ENCODE measurements at regions not wholly inside any gene's neighbourhood (a gene's known extent, or its start where the extent isn't known, plus 50 kb on each side); places are given as distances from the start of the nearest gene placed in this dataset.
"Not testable (repeated sequence)": the region's sequence is repeated elsewhere in the genome, so short reads cannot be mapped to it uniquely, and the experiment has no call there.

DNA sequence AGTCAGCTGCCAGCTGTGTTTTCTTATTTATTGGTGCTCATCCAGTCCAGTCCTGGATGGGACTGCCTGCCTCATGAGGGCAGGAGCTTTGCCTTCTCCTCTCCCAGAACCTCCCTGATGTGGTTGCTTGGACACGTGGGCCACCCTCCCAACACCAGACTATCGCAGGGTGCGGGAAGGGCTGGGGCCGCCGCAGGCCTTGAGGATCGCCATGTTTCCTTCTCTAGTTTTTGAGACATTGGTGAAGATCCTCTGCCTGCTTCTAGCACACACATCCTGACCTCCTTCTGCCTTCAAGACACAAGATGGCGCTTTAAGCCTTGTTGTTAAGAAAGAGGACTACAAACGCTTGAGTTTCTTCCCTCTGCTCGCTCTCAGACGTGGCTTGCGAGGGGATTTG, 2937.0 kb downstream of the RPIA start:
- not testable (repeated sequence) for H3K4me1 ChIP-seq (ENCODE audit: control insufficient read depth in 3 of 3, insufficient read depth in 2 of 3, low read depth in 1 of 3, low read length in 2 of 3); H3K9me3 ChIP-seq (ENCODE audit: control insufficient read depth in 2 of 2, insufficient read depth in 1 of 2, low read depth in 1 of 2, low read length in 1 of 2); H3K27ac ChIP-seq (ENCODE audit: low read depth in 1 of 3, low read length in 2 of 3); FAIRE-seq; H3K27me3 ChIP-seq (ENCODE audit: control insufficient read depth in 3 of 3, insufficient read depth in 3 of 3, low read length in 3 of 3); H3K36me3 ChIP-seq (ENCODE audit: control insufficient read depth in 3 of 3, insufficient read depth in 2 of 3, low read depth in 1 of 3, low read length in 3 of 3); DNase-seq; H3K4me3 ChIP-seq (ENCODE audit: low read depth in 1 of 3, low read length in 3 of 3)
- 75 to 80% methylated on average over 4 to 6 of the region's 11 CpGs; no CpG with 5 or more reads in 1 of the 3 donors for WGBS, 3 donors

- not testable (repeated sequence) for H3K36me3 ChIP-seq (ENCODE audit: control insufficient read depth in 3 of 3, insufficient read depth in 2 of 3, low read depth in 1 of 3, low read length in 3 of 3); H3K27ac ChIP-seq (ENCODE audit: low read depth in 1 of 3, low read length in 2 of 3); H3K4me1 ChIP-seq (ENCODE audit: control insufficient read depth in 3 of 3, insufficient read depth in 2 of 3, low read depth in 1 of 3, low read length in 2 of 3); H3K27me3 ChIP-seq (ENCODE audit: control insufficient read depth in 3 of 3, insufficient read depth in 3 of 3, low read length in 3 of 3); FAIRE-seq; H3K4me3 ChIP-seq (ENCODE audit: low read depth in 1 of 3, low read length in 3 of 3); H3K9me3 ChIP-seq (ENCODE audit: control insufficient read depth in 2 of 2, insufficient read depth in 1 of 2, low read depth in 1 of 2, low read length in 1 of 2)
- peak; percentile 71 to 79 for DNase-seq
- WGBS, 3 donors, result 11 to 63% (median 18%) methylated on average over 4 to 5 of the region's 17 CpGs
Measured at GRCh38 chr2:91657193-91657592, 2965.7 kb downstream of the RPIA start.

DNA sequence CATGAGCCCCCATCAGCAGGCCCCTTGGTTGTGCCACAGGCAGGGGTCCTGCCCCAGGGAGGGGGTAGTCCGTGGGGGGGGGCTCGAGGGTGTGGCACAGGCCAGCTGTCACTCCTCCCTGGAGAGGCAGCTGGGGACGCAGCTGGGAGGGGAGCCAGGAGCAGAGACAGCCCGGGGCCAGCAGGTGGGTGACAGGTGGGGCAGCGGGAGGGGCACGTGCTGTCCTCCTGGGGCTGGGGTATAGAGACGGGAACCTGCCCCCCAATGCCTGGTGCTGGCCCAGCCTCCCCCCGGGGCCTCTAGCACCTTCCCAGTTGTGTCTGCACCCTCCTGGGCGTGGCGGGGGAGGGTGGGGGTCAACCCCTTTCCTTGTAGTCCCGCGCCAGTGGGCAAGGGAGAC, 2966.9 kb downstream of the RPIA start:
- not testable (repeated sequence) for H3K27me3 ChIP-seq (ENCODE audit: control insufficient read depth in 3 of 3, insufficient read depth in 3 of 3, low read length in 3 of 3); H3K9me3 ChIP-seq (ENCODE audit: control insufficient read depth in 2 of 2, insufficient read depth in 1 of 2, low read depth in 1 of 2, low read length in 1 of 2); H3K4me3 ChIP-seq (ENCODE audit: low read depth in 1 of 3, low read length in 3 of 3); FAIRE-seq; H3K4me1 ChIP-seq (ENCODE audit: control insufficient read depth in 3 of 3, insufficient read depth in 2 of 3, low read depth in 1 of 3, low read length in 2 of 3); H3K36me3 ChIP-seq (ENCODE audit: control insufficient read depth in 3 of 3, insufficient read depth in 2 of 3, low read depth in 1 of 3, low read length in 3 of 3); H3K27ac ChIP-seq (ENCODE audit: low read depth in 1 of 3, low read length in 2 of 3)
- DNase-seq, result peak; percentile 4 to 8
- WGBS, 3 donors, result 29 to 68% (median 33%) methylated on average over 2 to 12 of the region's 12 CpGs

DNA sequence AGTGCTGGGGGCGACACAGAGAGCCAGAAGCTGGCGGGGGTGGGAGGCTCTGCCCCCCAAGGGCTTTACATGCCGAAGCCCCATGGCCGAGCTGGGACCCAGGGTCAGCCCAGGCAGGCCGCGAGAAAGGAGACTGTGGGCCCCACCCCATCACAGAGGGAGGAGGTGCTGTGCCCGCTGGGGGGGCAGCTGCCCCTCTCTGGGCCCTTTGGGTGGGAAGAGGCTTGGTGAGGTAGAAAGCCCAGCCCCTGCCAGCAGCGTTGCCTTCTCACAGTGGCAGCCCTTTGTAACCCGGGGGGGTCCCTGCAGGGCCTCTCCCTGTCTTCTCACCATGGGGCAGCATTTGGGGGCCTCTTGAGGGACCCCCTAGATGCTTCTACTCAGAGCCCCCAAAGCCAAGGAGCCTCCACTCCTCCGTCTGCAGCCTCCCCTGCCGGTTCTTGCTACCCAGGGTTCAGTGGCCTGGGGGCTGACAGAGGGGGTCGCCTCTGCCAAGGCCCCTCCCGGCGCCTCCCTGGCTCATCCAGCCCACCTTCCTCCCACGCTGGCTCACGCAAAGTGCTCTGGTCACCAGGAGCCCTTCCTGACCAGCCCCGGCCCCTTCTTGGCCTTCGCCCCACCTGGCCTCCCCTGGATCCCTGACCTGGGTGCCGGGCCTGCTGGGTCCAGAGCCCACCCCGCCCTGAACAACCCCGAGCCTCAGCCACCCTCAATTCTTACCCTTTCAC, 2967.9 kb downstream of the RPIA start:
- H3K27me3 ChIP-seq (ENCODE audit: control insufficient read depth in 3 of 3, insufficient read depth in 3 of 3, low read length in 3 of 3); FAIRE-seq; H3K27ac ChIP-seq (ENCODE audit: low read depth in 1 of 3, low read length in 2 of 3); DNase-seq; H3K9me3 ChIP-seq (ENCODE audit: control insufficient read depth in 2 of 2, insufficient read depth in 1 of 2, low read depth in 1 of 2, low read length in 1 of 2); H3K4me1 ChIP-seq (ENCODE audit: control insufficient read depth in 3 of 3, insufficient read depth in 2 of 3, low read depth in 1 of 3, low read length in 2 of 3); H3K36me3 ChIP-seq (ENCODE audit: control insufficient read depth in 3 of 3, insufficient read depth in 2 of 3, low read depth in 1 of 3, low read length in 3 of 3): not testable (repeated sequence)
- WGBS, 3 donors, result 14 to 56% (median 29%) methylated on average over 5 to 13 of the region's 21 CpGs
- H3K4me3 ChIP-seq (ENCODE audit: low read depth in 1 of 3, low read length in 3 of 3), result peak overlapping the region in 1 of 3 donors; percentile 46

GRCh38 chr2:91659917-91660275, 2968.4 kb downstream of the RPIA start:
- not testable (repeated sequence) for H3K9me3 ChIP-seq (ENCODE audit: control insufficient read depth in 2 of 2, insufficient read depth in 1 of 2, low read depth in 1 of 2, low read length in 1 of 2); H3K27ac ChIP-seq (ENCODE audit: low read depth in 1 of 3, low read length in 2 of 3); H3K27me3 ChIP-seq (ENCODE audit: control insufficient read depth in 3 of 3, insufficient read depth in 3 of 3, low read length in 3 of 3); FAIRE-seq; H3K36me3 ChIP-seq (ENCODE audit: control insufficient read depth in 3 of 3, insufficient read depth in 2 of 3, low read depth in 1 of 3, low read length in 3 of 3); H3K4me1 ChIP-seq (ENCODE audit: control insufficient read depth in 3 of 3, insufficient read depth in 2 of 3, low read depth in 1 of 3, low read length in 2 of 3)
- WGBS, 3 donors, result 2 to 21% (median 7%) methylated on average over 11 to 25 of the region's 34 CpGs
- peak; percentile 46 to 51 for DNase-seq
- H3K4me3 ChIP-seq (ENCODE audit: low read depth in 1 of 3, low read length in 3 of 3), result peak overlapping the region in 2 of 3 donors; percentile 15 to 23

GRCh38 chr2:91667341-91667740, 2975.9 kb downstream of the RPIA start:
- 69 to 78% methylated on average over 1 of the region's 2 CpGs; no CpG with 5 or more reads in 1 of the 3 donors for WGBS, 3 donors
- H3K27ac ChIP-seq (ENCODE audit: low read depth in 1 of 3, low read length in 2 of 3); H3K27me3 ChIP-seq (ENCODE audit: control insufficient read depth in 3 of 3, insufficient read depth in 3 of 3, low read length in 3 of 3); DNase-seq; H3K4me1 ChIP-seq (ENCODE audit: control insufficient read depth in 3 of 3, insufficient read depth in 2 of 3, low read depth in 1 of 3, low read length in 2 of 3); H3K4me3 ChIP-seq (ENCODE audit: low read depth in 1 of 3, low read length in 3 of 3); H3K9me3 ChIP-seq (ENCODE audit: control insufficient read depth in 2 of 2, insufficient read depth in 1 of 2, low read depth in 1 of 2, low read length in 1 of 2); FAIRE-seq; H3K36me3 ChIP-seq (ENCODE audit: control insufficient read depth in 3 of 3, insufficient read depth in 2 of 3, low read depth in 1 of 3, low read length in 3 of 3): not testable (repeated sequence)

DNA sequence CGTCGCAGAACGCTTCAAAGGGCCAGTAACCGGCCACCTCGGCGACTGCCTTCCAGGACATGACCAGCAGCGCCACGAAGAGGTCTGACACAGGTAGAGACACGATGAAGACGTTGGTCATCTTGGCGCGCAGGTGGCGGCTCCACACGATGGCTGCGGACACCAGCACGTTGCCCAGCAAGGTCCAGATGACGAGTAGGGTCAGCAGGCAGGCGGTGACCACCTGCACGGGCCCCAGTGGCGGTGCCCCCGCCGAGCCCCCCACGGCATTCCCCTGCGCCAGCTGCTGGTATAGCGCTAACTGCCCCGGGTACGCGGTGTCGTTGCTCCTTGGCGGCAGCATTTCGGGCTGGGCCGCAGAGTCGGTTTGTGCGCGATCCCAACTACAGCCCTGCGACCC, 2994.1 kb downstream of the RPIA start:
- H3K4me1 ChIP-seq (ENCODE audit: control insufficient read depth in 3 of 3, insufficient read depth in 2 of 3, low read depth in 1 of 3, low read length in 2 of 3); DNase-seq; H3K27ac ChIP-seq (ENCODE audit: low read depth in 1 of 3, low read length in 2 of 3); H3K4me3 ChIP-seq (ENCODE audit: low read depth in 1 of 3, low read length in 3 of 3); H3K36me3 ChIP-seq (ENCODE audit: control insufficient read depth in 3 of 3, insufficient read depth in 2 of 3, low read depth in 1 of 3, low read length in 3 of 3); H3K9me3 ChIP-seq (ENCODE audit: control insufficient read depth in 2 of 2, insufficient read depth in 1 of 2, low read depth in 1 of 2, low read length in 1 of 2); FAIRE-seq; H3K27me3 ChIP-seq (ENCODE audit: control insufficient read depth in 3 of 3, insufficient read depth in 3 of 3, low read length in 3 of 3): not testable (repeated sequence)
- 45 to 64% (median 45%) methylated on average over 4 to 30 of the region's 36 CpGs for WGBS, 3 donors

DNA sequence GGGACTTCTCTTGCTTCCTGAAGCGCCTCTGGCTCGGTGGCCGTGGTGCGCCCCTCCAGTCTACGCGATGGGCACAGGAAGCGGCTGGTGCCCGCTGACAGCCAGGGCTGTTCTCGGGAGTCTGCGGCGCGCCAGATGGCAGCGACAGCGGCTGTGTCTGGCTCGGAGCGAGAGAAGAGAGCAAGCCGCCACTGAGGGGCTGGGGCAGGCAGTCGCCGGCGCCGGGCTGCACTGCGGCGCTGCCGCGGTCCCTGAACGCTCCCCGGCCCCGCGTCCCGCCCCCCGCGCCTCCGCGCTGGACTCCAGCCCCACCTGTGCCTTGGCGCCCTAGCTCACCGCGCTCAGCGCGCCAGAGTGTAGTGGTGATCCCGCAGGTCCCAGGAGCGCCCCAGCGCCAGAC, 2994.6 kb downstream of the RPIA start:
- not testable (repeated sequence) for H3K27ac ChIP-seq (ENCODE audit: low read depth in 1 of 3, low read length in 2 of 3); H3K4me3 ChIP-seq (ENCODE audit: low read depth in 1 of 3, low read length in 3 of 3); H3K27me3 ChIP-seq (ENCODE audit: control insufficient read depth in 3 of 3, insufficient read depth in 3 of 3, low read length in 3 of 3); H3K9me3 ChIP-seq (ENCODE audit: control insufficient read depth in 2 of 2, insufficient read depth in 1 of 2, low read depth in 1 of 2, low read length in 1 of 2); H3K4me1 ChIP-seq (ENCODE audit: control insufficient read depth in 3 of 3, insufficient read depth in 2 of 3, low read depth in 1 of 3, low read length in 2 of 3); FAIRE-seq; H3K36me3 ChIP-seq (ENCODE audit: control insufficient read depth in 3 of 3, insufficient read depth in 2 of 3, low read depth in 1 of 3, low read length in 3 of 3)
- peak; percentile 0 to 1 for DNase-seq
- WGBS, 3 donors, result 13 to 17% (median 16%) methylated on average over 7 to 35 of the region's 42 CpGs
